ENCODE measurements at regions not wholly inside any gene's neighbourhood (a gene's known extent, or its start where the extent isn't known, plus 50 kb on each side); places are given as distances from the start of the nearest gene placed in this dataset.

DNA sequence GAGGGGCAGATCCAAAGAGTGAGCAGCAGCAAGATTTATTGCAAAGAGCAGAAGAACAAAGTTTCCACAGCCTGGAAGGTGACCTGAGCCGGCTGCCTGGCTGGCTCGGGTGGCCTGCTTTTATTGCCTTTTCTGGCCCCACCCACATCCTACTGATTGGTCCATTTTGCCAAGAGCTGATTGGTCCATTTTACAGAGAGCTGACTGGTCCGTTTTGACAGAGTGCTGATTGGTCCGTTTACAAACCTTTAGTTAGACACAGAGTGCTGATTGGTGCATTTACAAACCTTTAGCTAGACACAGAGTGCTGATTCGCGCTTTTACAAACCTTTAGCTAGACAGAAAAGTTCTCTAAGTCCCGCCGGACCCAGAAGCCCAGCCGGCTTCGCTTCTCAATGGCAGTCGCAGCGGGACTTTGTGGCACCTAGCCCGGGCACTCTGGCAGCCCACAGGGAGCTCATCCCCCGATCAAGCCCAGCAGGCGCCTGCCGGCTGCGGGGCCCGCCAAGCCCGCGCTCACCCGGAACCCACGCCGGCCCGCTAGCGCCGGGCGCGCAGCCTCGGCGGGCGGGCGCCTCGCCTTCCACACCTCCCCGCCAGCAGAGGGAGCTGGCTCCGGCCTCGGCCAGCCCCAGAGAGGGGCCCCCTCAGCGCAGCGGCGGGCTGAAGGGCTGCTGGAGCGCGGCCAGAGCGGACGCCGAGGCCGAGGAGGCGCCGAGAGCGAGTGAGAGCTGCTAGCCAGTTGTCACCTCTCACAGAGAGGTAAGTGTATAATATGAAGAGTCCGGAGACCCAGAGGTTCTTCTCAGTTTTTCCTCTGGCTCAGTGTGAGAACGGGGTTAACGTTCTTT is 339.2 kb downstream of the CHL1 start:
- Histone ChIP-seq H3K79me2 (ENCODE audit: insufficient read depth, low read length) (no peaks in the 10 kb centered on the region), H3K4me3 (ENCODE audit: insufficient read depth, low read length, poor library complexity, severe bottlenecking) (no peak overlapping the region), H3K9ac (ENCODE audit: low read length) (no peak overlapping the region), H3F3A (ENCODE audit: insufficient read depth) (no peaks in the 10 kb centered on the region), H4K20me1 (ENCODE audit: low read depth, low read length) (no peaks in the 10 kb centered on the region), H3K9me2 (replicated peaks; ENCODE audit: insufficient read depth, low read length) (no peaks in the 10 kb centered on the region), H3K27me3 (ENCODE audit: low read length) (no peaks in the 10 kb centered on the region), H3K36me3 (ENCODE audit: low read length) (no peaks in the 10 kb centered on the region), H3K4me2 (ENCODE audit: low read depth, low read length, poor library complexity, severe bottlenecking) (no peak overlapping the region), H3K9me3 (ENCODE audit: insufficient read depth, low read length) (no peaks in the 10 kb centered on the region), H2AFZ (ENCODE audit: low read depth, low read length, severe bottlenecking) (no peak overlapping the region), H3K27ac (ENCODE audit: low read depth, low read length) (no peak overlapping the region)
- TF ChIP-seq, protein P1, sequence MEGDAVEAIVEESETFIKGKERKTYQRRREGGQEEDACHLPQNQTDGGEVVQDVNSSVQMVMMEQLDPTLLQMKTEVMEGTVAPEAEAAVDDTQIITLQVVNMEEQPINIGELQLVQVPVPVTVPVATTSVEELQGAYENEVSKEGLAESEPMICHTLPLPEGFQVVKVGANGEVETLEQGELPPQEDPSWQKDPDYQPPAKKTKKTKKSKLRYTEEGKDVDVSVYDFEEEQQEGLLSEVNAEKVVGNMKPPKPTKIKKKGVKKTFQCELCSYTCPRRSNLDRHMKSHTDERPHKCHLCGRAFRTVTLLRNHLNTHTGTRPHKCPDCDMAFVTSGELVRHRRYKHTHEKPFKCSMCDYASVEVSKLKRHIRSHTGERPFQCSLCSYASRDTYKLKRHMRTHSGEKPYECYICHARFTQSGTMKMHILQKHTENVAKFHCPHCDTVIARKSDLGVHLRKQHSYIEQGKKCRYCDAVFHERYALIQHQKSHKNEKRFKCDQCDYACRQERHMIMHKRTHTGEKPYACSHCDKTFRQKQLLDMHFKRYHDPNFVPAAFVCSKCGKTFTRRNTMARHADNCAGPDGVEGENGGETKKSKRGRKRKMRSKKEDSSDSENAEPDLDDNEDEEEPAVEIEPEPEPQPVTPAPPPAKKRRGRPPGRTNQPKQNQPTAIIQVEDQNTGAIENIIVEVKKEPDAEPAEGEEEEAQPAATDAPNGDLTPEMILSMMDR (IDR thresholded peaks at IDR 0.05; ENCODE audit: insufficient read depth, low read length, poor library complexity, severe bottlenecking): no peak
- no peak for TF ChIP-seq EZH2phosphoT487 (conservative IDR thresholded peaks at IDR 0.05; ENCODE audit: low read length)

DNA sequence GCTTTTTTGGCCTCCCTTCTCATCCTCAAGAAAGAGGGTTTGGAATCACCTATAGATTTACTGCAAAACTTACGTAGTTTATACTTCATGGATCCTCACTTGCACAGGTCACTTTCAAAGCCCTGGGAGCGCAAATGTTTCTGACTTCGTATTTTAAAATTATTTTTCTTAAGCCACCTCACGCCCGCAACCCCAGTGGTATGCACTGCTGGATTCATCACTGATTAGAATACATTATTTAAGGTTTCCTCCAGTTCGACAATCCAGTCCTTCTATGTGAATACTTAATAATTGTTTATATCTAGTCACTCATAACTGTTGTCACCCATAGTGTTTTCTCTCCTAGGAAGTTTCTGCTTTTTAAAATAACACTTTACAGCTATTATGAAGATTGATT is 339.9 kb downstream of the CHL1 start:
- H4K20me1 ChIP-seq (ENCODE audit: low read depth, low read length): no peaks in the 10 kb centered on the region
- no peak overlapping the region for H3K9ac ChIP-seq (ENCODE audit: low read length)
- H3K9me3 ChIP-seq (ENCODE audit: insufficient read depth, low read length): no peaks in the 10 kb centered on the region
- H3K4me2 ChIP-seq (ENCODE audit: low read depth, low read length, poor library complexity, severe bottlenecking): no peak overlapping the region
- H3K4me3 ChIP-seq (ENCODE audit: insufficient read depth, low read length, poor library complexity, severe bottlenecking): no peak overlapping the region
- H3K27me3 ChIP-seq (ENCODE audit: low read length): no peaks in the 10 kb centered on the region
- no peaks in the 10 kb centered on the region for H3K9me2 ChIP-seq (replicated peaks; ENCODE audit: insufficient read depth, low read length)
- no peaks in the 10 kb centered on the region for H3F3A ChIP-seq (ENCODE audit: insufficient read depth)
- H2AFZ ChIP-seq (ENCODE audit: low read depth, low read length, severe bottlenecking): no peak overlapping the region
- no peaks in the 10 kb centered on the region for H3K79me2 ChIP-seq (ENCODE audit: insufficient read depth, low read length)
- no peak overlapping the region for H3K27ac ChIP-seq (ENCODE audit: low read depth, low read length)
- TF ChIP-seq EZH2phosphoT487 (conservative IDR thresholded peaks at IDR 0.05; ENCODE audit: low read length): no peak
- no peaks in the 10 kb centered on the region for H3K36me3 ChIP-seq (ENCODE audit: low read length)

DNA sequence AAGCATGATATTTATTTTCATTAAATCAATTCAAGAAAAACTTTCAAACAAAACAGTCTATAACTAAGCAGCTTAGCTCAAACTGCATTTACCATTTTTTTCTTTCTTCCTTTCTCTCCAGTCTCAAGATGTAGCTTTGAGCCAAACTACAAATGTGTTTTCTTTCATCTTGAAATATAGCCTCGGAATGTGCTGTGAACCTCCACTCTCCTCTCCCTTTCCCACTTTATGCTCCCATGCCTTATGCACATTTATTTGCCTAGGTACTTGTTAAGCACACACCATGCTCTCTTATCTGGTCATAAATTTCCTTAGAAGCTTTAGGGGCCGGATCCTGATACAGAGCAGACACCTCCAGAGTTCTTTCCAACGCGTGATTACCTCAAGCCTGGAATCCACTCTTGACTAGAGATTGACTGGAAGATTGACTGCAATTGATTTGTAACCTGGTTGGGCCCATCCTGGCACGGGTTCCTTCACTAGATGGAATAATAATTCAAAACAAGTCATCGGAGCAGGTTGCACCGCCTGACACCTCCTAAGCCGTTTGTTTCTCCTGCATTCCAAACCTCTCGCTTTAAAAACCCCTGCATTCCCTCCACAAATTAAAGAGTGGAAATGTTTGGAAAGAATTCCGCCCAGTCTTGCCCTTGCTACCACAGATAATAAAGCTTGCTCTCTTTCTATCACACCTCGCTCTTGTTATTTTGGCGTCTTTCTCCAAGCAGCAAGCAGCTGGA is 344.7 kb downstream of the CHL1 start:
- no peak overlapping the region for H3K9ac ChIP-seq (ENCODE audit: low read length)
- H4K20me1 ChIP-seq (ENCODE audit: low read depth, low read length): no peaks in the 10 kb centered on the region
- TF ChIP-seq EZH2phosphoT487 (conservative IDR thresholded peaks at IDR 0.05; ENCODE audit: low read length): no peak
- TF ChIP-seq, protein P1 (IDR thresholded peaks at IDR 0.05; ENCODE audit: insufficient read depth, low read length, poor library complexity, severe bottlenecking): no peak
- H3K9me3 ChIP-seq (ENCODE audit: insufficient read depth, low read length): no peaks in the 10 kb centered on the region
- H3K27ac ChIP-seq (ENCODE audit: low read depth, low read length): no peak overlapping the region
- H3F3A ChIP-seq (ENCODE audit: insufficient read depth): no peaks in the 10 kb centered on the region
- no peak overlapping the region for H2AFZ ChIP-seq (ENCODE audit: low read depth, low read length, severe bottlenecking)
- no peak overlapping the region for H3K4me3 ChIP-seq (ENCODE audit: insufficient read depth, low read length, poor library complexity, severe bottlenecking)
- no peaks in the 10 kb centered on the region for H3K9me2 ChIP-seq (replicated peaks; ENCODE audit: insufficient read depth, low read length)
- H3K36me3 ChIP-seq (ENCODE audit: low read length): no peaks in the 10 kb centered on the region
- no peaks in the 10 kb centered on the region for H3K27me3 ChIP-seq (ENCODE audit: low read length)
- no peak overlapping the region for H3K4me2 ChIP-seq (ENCODE audit: low read depth, low read length, poor library complexity, severe bottlenecking)
- no peaks in the 10 kb centered on the region for H3K79me2 ChIP-seq (ENCODE audit: insufficient read depth, low read length)

DNA sequence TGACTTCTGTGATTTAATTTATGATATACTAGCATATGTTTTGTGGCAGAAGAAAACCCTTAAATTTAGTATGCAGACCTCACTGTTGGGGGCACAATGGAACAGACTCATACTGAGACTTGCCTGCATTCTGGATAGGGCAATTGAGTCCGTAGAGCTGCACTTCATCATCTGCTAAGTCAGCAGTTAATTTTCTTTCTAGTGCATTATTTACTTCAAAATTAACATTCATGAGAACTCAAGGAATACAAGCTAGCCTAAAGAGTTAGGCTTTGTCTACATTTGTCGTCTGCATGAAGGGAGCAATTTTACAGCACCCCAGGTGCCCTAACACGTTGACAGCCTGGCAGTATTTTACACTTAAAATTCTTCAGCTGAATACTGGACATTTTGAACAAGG is 345.5 kb downstream of the CHL1 start:
- H2AFZ ChIP-seq (ENCODE audit: low read depth, low read length, severe bottlenecking): no peak overlapping the region
- no peak overlapping the region for H3K4me2 ChIP-seq (ENCODE audit: low read depth, low read length, poor library complexity, severe bottlenecking)
- no peak overlapping the region for H3K27ac ChIP-seq (ENCODE audit: low read depth, low read length)
- no peaks in the 10 kb centered on the region for H4K20me1 ChIP-seq (ENCODE audit: low read depth, low read length)
- H3F3A ChIP-seq (ENCODE audit: insufficient read depth): no peaks in the 10 kb centered on the region
- H3K9ac ChIP-seq (ENCODE audit: low read length): no peak overlapping the region
- TF ChIP-seq, protein P1 (IDR thresholded peaks at IDR 0.05; ENCODE audit: insufficient read depth, low read length, poor library complexity, severe bottlenecking): no peak
- TF ChIP-seq EZH2phosphoT487 (conservative IDR thresholded peaks at IDR 0.05; ENCODE audit: low read length): no peak
- H3K79me2 ChIP-seq (ENCODE audit: insufficient read depth, low read length): no peaks in the 10 kb centered on the region
- H3K4me3 ChIP-seq (ENCODE audit: insufficient read depth, low read length, poor library complexity, severe bottlenecking): no peak overlapping the region
- no peaks in the 10 kb centered on the region for H3K9me2 ChIP-seq (replicated peaks; ENCODE audit: insufficient read depth, low read length)
- no peaks in the 10 kb centered on the region for H3K36me3 ChIP-seq (ENCODE audit: low read length)
- no peaks in the 10 kb centered on the region for H3K27me3 ChIP-seq (ENCODE audit: low read length)
- no peaks in the 10 kb centered on the region for H3K9me3 ChIP-seq (ENCODE audit: insufficient read depth, low read length)
